ENCODE measurements at regions not wholly inside any gene's neighbourhood (a gene's known extent, or its start where the extent isn't known, plus 50 kb on each side); places are given as distances from the start of the nearest gene placed in this dataset.

GRCh38 chr12:42759622-42760273 is 170.2 kb upstream of the PRICKLE1 start:
- no peaks in the 10 kb centered on the region for H3F3A ChIP-seq (ENCODE audit: low read depth)
- no peak overlapping the region for H3K4me2 ChIP-seq (ENCODE audit: low read depth, low read length, poor library complexity, severe bottlenecking)
- H3K79me2 ChIP-seq (ENCODE audit: insufficient read depth, low read length), result no peaks in the 10 kb centered on the region
- H2AFZ ChIP-seq (ENCODE audit: low read length), result no peak overlapping the region
- H3K27me3 ChIP-seq (ENCODE audit: insufficient read depth, low read length, poor library complexity, severe bottlenecking), result no peaks in the 10 kb centered on the region
- no peaks in the 10 kb centered on the region for H3K9me2 ChIP-seq (replicated peaks; ENCODE audit: low read depth, low read length)
- TF ChIP-seq, protein P1, sequence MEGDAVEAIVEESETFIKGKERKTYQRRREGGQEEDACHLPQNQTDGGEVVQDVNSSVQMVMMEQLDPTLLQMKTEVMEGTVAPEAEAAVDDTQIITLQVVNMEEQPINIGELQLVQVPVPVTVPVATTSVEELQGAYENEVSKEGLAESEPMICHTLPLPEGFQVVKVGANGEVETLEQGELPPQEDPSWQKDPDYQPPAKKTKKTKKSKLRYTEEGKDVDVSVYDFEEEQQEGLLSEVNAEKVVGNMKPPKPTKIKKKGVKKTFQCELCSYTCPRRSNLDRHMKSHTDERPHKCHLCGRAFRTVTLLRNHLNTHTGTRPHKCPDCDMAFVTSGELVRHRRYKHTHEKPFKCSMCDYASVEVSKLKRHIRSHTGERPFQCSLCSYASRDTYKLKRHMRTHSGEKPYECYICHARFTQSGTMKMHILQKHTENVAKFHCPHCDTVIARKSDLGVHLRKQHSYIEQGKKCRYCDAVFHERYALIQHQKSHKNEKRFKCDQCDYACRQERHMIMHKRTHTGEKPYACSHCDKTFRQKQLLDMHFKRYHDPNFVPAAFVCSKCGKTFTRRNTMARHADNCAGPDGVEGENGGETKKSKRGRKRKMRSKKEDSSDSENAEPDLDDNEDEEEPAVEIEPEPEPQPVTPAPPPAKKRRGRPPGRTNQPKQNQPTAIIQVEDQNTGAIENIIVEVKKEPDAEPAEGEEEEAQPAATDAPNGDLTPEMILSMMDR (conservative IDR thresholded peaks at IDR 0.05; ENCODE audit: low read length), result no peak
- TF ChIP-seq EZH2phosphoT487 (IDR thresholded peaks at IDR 0.05; ENCODE audit: borderline replicate concordance), result no peak
- H3K36me3 ChIP-seq (ENCODE audit: insufficient read depth, low read length), result no peaks in the 10 kb centered on the region
- no peaks in the 10 kb centered on the region for H3K4me1 ChIP-seq (ENCODE audit: insufficient read depth, low read length, poor library complexity, severe bottlenecking)
- no peaks in the 10 kb centered on the region for H3K9me3 ChIP-seq (ENCODE audit: insufficient read depth, low read depth, low read length)
- no peak overlapping the region for H3K4me3 ChIP-seq (ENCODE audit: low read length, poor library complexity, severe bottlenecking)
- H4K20me1 ChIP-seq (ENCODE audit: insufficient read depth, low read length, poor library complexity, severe bottlenecking), result no peaks in the 10 kb centered on the region
- no peak overlapping the region for H3K9ac ChIP-seq (ENCODE audit: low read depth, low read length, poor library complexity, severe bottlenecking)

DNA sequence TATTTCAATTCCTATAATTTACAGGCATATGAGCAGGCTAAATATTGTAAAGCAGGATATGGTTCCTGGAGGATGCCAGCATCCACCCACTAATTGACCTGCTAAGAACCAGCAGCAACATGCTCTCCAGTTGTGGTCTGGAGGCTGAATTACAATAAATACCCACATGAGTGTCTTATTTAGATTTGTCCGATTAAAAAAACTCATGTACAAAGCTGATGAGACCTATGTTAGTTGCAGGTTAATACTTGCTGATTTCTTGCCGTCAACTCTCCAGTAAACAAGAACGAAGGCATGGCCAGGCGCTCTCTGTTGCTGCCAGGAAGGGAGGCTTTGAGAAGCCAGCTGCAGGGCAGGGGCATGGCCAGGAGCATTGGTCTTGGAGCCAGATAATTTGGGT is 169.3 kb upstream of the PRICKLE1 start:
- Histone ChIP-seq H3K9me3 (ENCODE audit: insufficient read depth, low read depth, low read length) (no peaks in the 10 kb centered on the region), H4K20me1 (ENCODE audit: insufficient read depth, low read length, poor library complexity, severe bottlenecking) (no peaks in the 10 kb centered on the region), H3K36me3 (ENCODE audit: insufficient read depth, low read length) (no peaks in the 10 kb centered on the region), H3K4me1 (ENCODE audit: insufficient read depth, low read length, poor library complexity, severe bottlenecking) (no peaks in the 10 kb centered on the region), H3K9me2 (replicated peaks; ENCODE audit: low read depth, low read length) (no peaks in the 10 kb centered on the region), H2AFZ (ENCODE audit: low read length) (no peak overlapping the region), H3F3A (ENCODE audit: low read depth) (no peaks in the 10 kb centered on the region), H3K4me2 (ENCODE audit: low read depth, low read length, poor library complexity, severe bottlenecking) (no peak overlapping the region), H3K4me3 (ENCODE audit: low read length, poor library complexity, severe bottlenecking) (no peak overlapping the region), H3K79me2 (ENCODE audit: insufficient read depth, low read length) (no peaks in the 10 kb centered on the region), H3K9ac (ENCODE audit: low read depth, low read length, poor library complexity, severe bottlenecking) (no peak overlapping the region), H3K27me3 (ENCODE audit: insufficient read depth, low read length, poor library complexity, severe bottlenecking) (no peaks in the 10 kb centered on the region)
- TF ChIP-seq, protein P1 (conservative IDR thresholded peaks at IDR 0.05; ENCODE audit: low read length), result no peak
- TF ChIP-seq EZH2phosphoT487 (IDR thresholded peaks at IDR 0.05; ENCODE audit: borderline replicate concordance), result no peak

- H3K9me2 ChIP-seq (replicated peaks; ENCODE audit: low read depth, low read length), result no peaks in the 10 kb centered on the region
- no peak overlapping the region for H2AFZ ChIP-seq (ENCODE audit: low read length)
- H3K4me1 ChIP-seq (ENCODE audit: insufficient read depth, low read length, poor library complexity, severe bottlenecking), result no peaks in the 10 kb centered on the region
- no peak overlapping the region for H3K4me3 ChIP-seq (ENCODE audit: low read length, poor library complexity, severe bottlenecking)
- no peak overlapping the region for H3K4me2 ChIP-seq (ENCODE audit: low read depth, low read length, poor library complexity, severe bottlenecking)
- H4K20me1 ChIP-seq (ENCODE audit: insufficient read depth, low read length, poor library complexity, severe bottlenecking), result no peaks in the 10 kb centered on the region
- no peak overlapping the region for H3K9ac ChIP-seq (ENCODE audit: low read depth, low read length, poor library complexity, severe bottlenecking)
- no peaks in the 10 kb centered on the region for H3K9me3 ChIP-seq (ENCODE audit: insufficient read depth, low read depth, low read length)
- no peaks in the 10 kb centered on the region for H3F3A ChIP-seq (ENCODE audit: low read depth)
- H3K27me3 ChIP-seq (ENCODE audit: insufficient read depth, low read length, poor library complexity, severe bottlenecking), result no peaks in the 10 kb centered on the region
- no peaks in the 10 kb centered on the region for H3K36me3 ChIP-seq (ENCODE audit: insufficient read depth, low read length)
- no peaks in the 10 kb centered on the region for H3K79me2 ChIP-seq (ENCODE audit: insufficient read depth, low read length)
- TF ChIP-seq EZH2phosphoT487 (IDR thresholded peaks at IDR 0.05; ENCODE audit: borderline replicate concordance), result no peak
- TF ChIP-seq, protein P1 (conservative IDR thresholded peaks at IDR 0.05; ENCODE audit: low read length), result no peak
Observed at GRCh38 chr12:42757624-42758119, 168.1 kb upstream of the PRICKLE1 start.
